MG63 (cell line): ENCODE measurements at regions not wholly inside any gene's neighbourhood (a gene's known extent, or its start where the extent isn't known, plus 50 kb on each side); places are given as distances from the start of the nearest gene placed in this dataset.
"Not testable (repeated sequence)": the region's sequence is repeated elsewhere in the genome, so short reads cannot be mapped to it uniquely, and the experiment has no call there.

Experiments
- DNase-seq: peaks from one replicate; pipeline ENCODE4 v3.0.0-alpha.2; 2020
- H3K27me3 ChIP-seq: fragments of 250-450 bp; sonication (Bioruptor Pico); 2 replicates; pipeline ENCODE4 v1.5.1; 2020; ENCODE audit warnings: mild to moderate bottlenecking, moderate library complexity
- H3K36me3 ChIP-seq: fragments of 250-450 bp; sonication (Bioruptor Pico); 2 replicates; pipeline ENCODE4 v1.5.1; 2020; ENCODE audit warnings: mild to moderate bottlenecking, moderate library complexity
- H3K4me3 ChIP-seq: fragments of 250-450 bp; sonication (Bioruptor Pico); 2 replicates; pipeline ENCODE4 v1.5.1; 2020; ENCODE audit warnings: mild to moderate bottlenecking, moderate library complexity
- H3K9me3 ChIP-seq: fragments of 250-450 bp; sonication (Bioruptor Pico); 2 replicates; pipeline ENCODE4 v1.5.1; 2020; ENCODE audit warnings: mild to moderate bottlenecking, moderate library complexity

GRCh38 chr9:81035171-81035570 lies 654.2 kb downstream of the TLE1 start:
- H3K27me3 ChIP-seq, result no peaks in the 10 kb centered on the region
- no peak for DNase-seq
- H3K9me3 ChIP-seq, result no peaks in the 10 kb centered on the region
- H3K36me3 ChIP-seq, result no peaks in the 10 kb centered on the region
- no peak overlapping the region for H3K4me3 ChIP-seq

GRCh38 chr9:81032831-81033230 lies 656.5 kb downstream of the TLE1 start:
- no peaks in the 10 kb centered on the region for H3K9me3 ChIP-seq
- no peaks in the 10 kb centered on the region for H3K27me3 ChIP-seq
- no peak overlapping the region for H3K4me3 ChIP-seq
- H3K36me3 ChIP-seq, result no peaks in the 10 kb centered on the region
- DNase-seq, result no peak

GRCh38 chr9:81032030-81032572 lies 657.2 kb downstream of the TLE1 start:
- Histone ChIP-seq H3K4me3 (no peak overlapping the region), H3K9me3 (no peaks in the 10 kb centered on the region), H3K27me3 (no peaks in the 10 kb centered on the region), H3K36me3 (no peaks in the 10 kb centered on the region)
- peak; percentile 37 for DNase-seq

GRCh38 chr9:81031422-81032029 lies 657.8 kb downstream of the TLE1 start:
- H3K4me3 ChIP-seq, result no peak overlapping the region
- no peak for DNase-seq
- H3K36me3 ChIP-seq, result no peaks in the 10 kb centered on the region
- H3K27me3 ChIP-seq, result no peaks in the 10 kb centered on the region
- no peaks in the 10 kb centered on the region for H3K9me3 ChIP-seq

GRCh38 chr9:81030027-81030426 lies 659.3 kb downstream of the TLE1 start:
- no peaks in the 10 kb centered on the region for H3K36me3 ChIP-seq
- DNase-seq, result no peak
- H3K27me3 ChIP-seq, result no peaks in the 10 kb centered on the region
- H3K9me3 ChIP-seq, result no peaks in the 10 kb centered on the region
- H3K4me3 ChIP-seq, result no peak overlapping the region

GRCh38 chr9:81028504-81028903 lies 660.8 kb downstream of the TLE1 start:
- Histone ChIP-seq H3K27me3 (no peaks in the 10 kb centered on the region), H3K9me3 (no peaks in the 10 kb centered on the region), H3K36me3 (no peaks in the 10 kb centered on the region), H3K4me3 (no peak overlapping the region)
- peak; percentile 6 for DNase-seq

- H3K4me3 ChIP-seq, result no peak overlapping the region
- no peak for DNase-seq
- H3K9me3 ChIP-seq, result no peaks in the 10 kb centered on the region
Observed at GRCh38 chr9:81022177-81022576, 667.2 kb downstream of the TLE1 start.

GRCh38 chr9:81014945-81015344 lies 674.4 kb downstream of the TLE1 start:
- H3K9me3 ChIP-seq, H3K4me3 ChIP-seq, DNase-seq, H3K27me3 ChIP-seq, H3K36me3 ChIP-seq: not testable (repeated sequence)

More at GRCh38 chr9:81022177-81022576, 667.2 kb downstream of the TLE1 start:
- Histone ChIP-seq H3K27me3 (no peaks in the 10 kb centered on the region), H3K36me3 (no peaks in the 10 kb centered on the region)

GRCh38 chr9:81013191-81013590 lies 676.2 kb downstream of the TLE1 start:
- H3K4me3 ChIP-seq, H3K9me3 ChIP-seq, DNase-seq, H3K27me3 ChIP-seq, H3K36me3 ChIP-seq: not testable (repeated sequence)

- Histone ChIP-seq H3K36me3 (no peaks in the 10 kb centered on the region), H3K9me3 (no peaks in the 10 kb centered on the region), H3K27me3 (no peaks in the 10 kb centered on the region), H3K4me3 (no peak overlapping the region)
- DNase-seq, result no peak
Observed at GRCh38 chr9:81002906-81003305, 686.4 kb downstream of the TLE1 start.

- no peaks in the 10 kb centered on the region for H3K27me3 ChIP-seq
- no peak for DNase-seq
- H3K4me3 ChIP-seq, result no peak overlapping the region
- H3K9me3 ChIP-seq, result no peaks in the 10 kb centered on the region
- no peaks in the 10 kb centered on the region for H3K36me3 ChIP-seq
Observed at GRCh38 chr9:81002242-81002641, 687.1 kb downstream of the TLE1 start.

- no peaks in the 10 kb centered on the region for H3K27me3 ChIP-seq
- no peak overlapping the region for H3K4me3 ChIP-seq
- no peaks in the 10 kb centered on the region for H3K36me3 ChIP-seq
- DNase-seq, result peak; percentile 1
- no peaks in the 10 kb centered on the region for H3K9me3 ChIP-seq
Observed at GRCh38 chr9:80995759-80996158, 693.6 kb downstream of the TLE1 start.

- H3K36me3 ChIP-seq, result no peaks in the 10 kb centered on the region
- H3K27me3 ChIP-seq, result no peaks in the 10 kb centered on the region
- H3K9me3 ChIP-seq, result no peaks in the 10 kb centered on the region
- DNase-seq, result peak; percentile 1
- H3K4me3 ChIP-seq, result no peak overlapping the region
Observed at GRCh38 chr9:80994892-80995291, 694.5 kb downstream of the TLE1 start.

GRCh38 chr9:80985595-80985994 lies 703.8 kb downstream of the TLE1 start:
- not testable (repeated sequence) for H3K4me3 ChIP-seq, H3K9me3 ChIP-seq, DNase-seq, H3K36me3 ChIP-seq, H3K27me3 ChIP-seq

- no peaks in the 10 kb centered on the region for H3K36me3 ChIP-seq
- no peaks in the 10 kb centered on the region for H3K27me3 ChIP-seq
- no peak for DNase-seq
Observed at GRCh38 chr9:80976403-80976802, 712.9 kb downstream of the TLE1 start.

GRCh38 chr9:80970377-80970776 lies 719.0 kb downstream of the TLE1 start:
- not testable (repeated sequence) for H3K27me3 ChIP-seq, H3K36me3 ChIP-seq, H3K9me3 ChIP-seq, H3K4me3 ChIP-seq, DNase-seq

More at GRCh38 chr9:80976403-80976802, 712.9 kb downstream of the TLE1 start:
- H3K4me3 ChIP-seq, result no peak overlapping the region
- no peaks in the 10 kb centered on the region for H3K9me3 ChIP-seq

GRCh38 chr9:80968611-80969010 lies 720.7 kb downstream of the TLE1 start:
- H3K4me3 ChIP-seq, result no peak overlapping the region
- no peaks in the 10 kb centered on the region for H3K9me3 ChIP-seq
- DNase-seq, result peak; percentile 19

GRCh38 chr9:80964914-80965313 lies 724.4 kb downstream of the TLE1 start:
- Histone ChIP-seq H3K27me3 (no peaks in the 10 kb centered on the region), H3K9me3 (no peaks in the 10 kb centered on the region), H3K4me3 (no peak overlapping the region), H3K36me3 (no peaks in the 10 kb centered on the region)
- DNase-seq, result no peak

More at GRCh38 chr9:80968611-80969010, 720.7 kb downstream of the TLE1 start:
- H3K36me3 ChIP-seq, result no peaks in the 10 kb centered on the region
- H3K27me3 ChIP-seq, result no peaks in the 10 kb centered on the region
